Limb (tissue), 2 donors: ENCODE measurements at regions not wholly inside any gene's neighbourhood (a gene's known extent, or its start where the extent isn't known, plus 50 kb on each side); places are given as distances from the start of the nearest gene placed in this dataset.

Experiments used
- DNase-seq, 2 donors: peaks; one replicate each; pipeline ENCODE4 v3.0.0-alpha.2; 2016; ENCODE audit errors: extremely low spot score in 2 of 2

- no peak for DNase-seq
Measured at GRCh38 chr1:29643838-29644440, 407.6 kb downstream of the PTPRU start.

- peak in 1 of 2 donors; percentile 9 for DNase-seq
Measured at GRCh38 chr1:29643281-29643680, 407.0 kb downstream of the PTPRU start.

- DNase-seq: peak in 1 of 2 donors; percentile 9
Measured at GRCh38 chr1:29642519-29642918, 406.2 kb downstream of the PTPRU start.

- peak in 1 of 2 donors; percentile 10 for DNase-seq
Measured at GRCh38 chr1:29641921-29642320, 405.6 kb downstream of the PTPRU start.

GRCh38 chr1:29640428-29640785, 404.1 kb downstream of the PTPRU start:
- peak in 1 of 2 donors; percentile 7 for DNase-seq

GRCh38 chr1:29639741-29640427, 403.6 kb downstream of the PTPRU start:
- peak in 1 of 2 donors; percentile 6 for DNase-seq

- peak in 1 of 2 donors; percentile 10 for DNase-seq
Measured at GRCh38 chr1:29639156-29639736, 402.9 kb downstream of the PTPRU start.

- DNase-seq: no peak
Measured at GRCh38 chr1:29638281-29638680, 402.0 kb downstream of the PTPRU start.

GRCh38 chr1:29636936-29637335, 400.6 kb downstream of the PTPRU start:
- DNase-seq: peak in 1 of 2 donors; percentile 7

- peak in 1 of 2 donors; percentile 14 for DNase-seq
Measured at GRCh38 chr1:29635501-29636263, 399.4 kb downstream of the PTPRU start.

- no peak for DNase-seq
Measured at GRCh38 chr1:29634746-29635335, 398.5 kb downstream of the PTPRU start.

- no peak for DNase-seq
Measured at GRCh38 chr1:29634324-29634723, 398.0 kb downstream of the PTPRU start.

- no peak for DNase-seq
Measured at GRCh38 chr1:29633771-29634170, 397.4 kb downstream of the PTPRU start.

GRCh38 chr1:29632806-29633615, 396.7 kb downstream of the PTPRU start:
- DNase-seq: peak in 1 of 2 donors; percentile 48

- DNase-seq: peak in 1 of 2 donors; percentile 20
Measured at GRCh38 chr1:29631836-29632805, 395.8 kb downstream of the PTPRU start.

- peak in 1 of 2 donors; percentile 8 for DNase-seq
Measured at GRCh38 chr1:29631361-29631760, 395.0 kb downstream of the PTPRU start.

- peak in 1 of 2 donors; percentile 6 for DNase-seq
Measured at GRCh38 chr1:29630756-29631155, 394.4 kb downstream of the PTPRU start.

GRCh38 chr1:29629814-29630516, 393.6 kb downstream of the PTPRU start:
- DNase-seq: no peak

- no peak for DNase-seq
Measured at GRCh38 chr1:29629401-29629800, 393.1 kb downstream of the PTPRU start.
